ENCODE measurements at regions not wholly inside any gene's neighbourhood (a gene's known extent, or its start where the extent isn't known, plus 50 kb on each side); places are given as distances from the start of the nearest gene placed in this dataset.

GRCh38 chr5:175344331-175345195 lies 99.4 kb downstream of the DRD1 start:
- no peak for DNase-seq (ENCODE audit: low spot score)
- H3K27me3 ChIP-seq = no peaks in the 10 kb centered on the region
- no peak overlapping the region for H3K4me3 ChIP-seq
- peaks cover 0 to 3% of the 10 kb centered on the region in 2 donors for H3K9me3 ChIP-seq
- TF ChIP-seq, protein P1, sequence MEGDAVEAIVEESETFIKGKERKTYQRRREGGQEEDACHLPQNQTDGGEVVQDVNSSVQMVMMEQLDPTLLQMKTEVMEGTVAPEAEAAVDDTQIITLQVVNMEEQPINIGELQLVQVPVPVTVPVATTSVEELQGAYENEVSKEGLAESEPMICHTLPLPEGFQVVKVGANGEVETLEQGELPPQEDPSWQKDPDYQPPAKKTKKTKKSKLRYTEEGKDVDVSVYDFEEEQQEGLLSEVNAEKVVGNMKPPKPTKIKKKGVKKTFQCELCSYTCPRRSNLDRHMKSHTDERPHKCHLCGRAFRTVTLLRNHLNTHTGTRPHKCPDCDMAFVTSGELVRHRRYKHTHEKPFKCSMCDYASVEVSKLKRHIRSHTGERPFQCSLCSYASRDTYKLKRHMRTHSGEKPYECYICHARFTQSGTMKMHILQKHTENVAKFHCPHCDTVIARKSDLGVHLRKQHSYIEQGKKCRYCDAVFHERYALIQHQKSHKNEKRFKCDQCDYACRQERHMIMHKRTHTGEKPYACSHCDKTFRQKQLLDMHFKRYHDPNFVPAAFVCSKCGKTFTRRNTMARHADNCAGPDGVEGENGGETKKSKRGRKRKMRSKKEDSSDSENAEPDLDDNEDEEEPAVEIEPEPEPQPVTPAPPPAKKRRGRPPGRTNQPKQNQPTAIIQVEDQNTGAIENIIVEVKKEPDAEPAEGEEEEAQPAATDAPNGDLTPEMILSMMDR (IDR thresholded peaks at IDR 0.05) = no peak
- no peaks in the 10 kb centered on the region for H3K36me3 ChIP-seq
- no peak overlapping the region for H3K27ac ChIP-seq
- H3K4me1 ChIP-seq = no peaks in the 10 kb centered on the region

GRCh38 chr5:175343308-175343707 lies 100.7 kb downstream of the DRD1 start:
- Histone ChIP-seq H3K4me1 (no peaks in the 10 kb centered on the region), H3K9me3 (peaks cover 0 to 3% of the 10 kb centered on the region in 2 donors)
- no peak for DNase-seq (ENCODE audit: low spot score)

GRCh38 chr5:175340180-175340579 lies 103.8 kb downstream of the DRD1 start:
- no peaks in the 10 kb centered on the region for H3K27me3 ChIP-seq

More at GRCh38 chr5:175343308-175343707, 100.7 kb downstream of the DRD1 start:
- Histone ChIP-seq H3K4me3 (no peak overlapping the region), H3K27me3 (no peaks in the 10 kb centered on the region), H3K27ac (no peak overlapping the region), H3K36me3 (no peaks in the 10 kb centered on the region)
- TF ChIP-seq, protein P1 (IDR thresholded peaks at IDR 0.05) = no peak

GRCh38 chr5:175337680-175338079 lies 106.3 kb downstream of the DRD1 start:
- Histone ChIP-seq H3K4me1 (no peaks in the 10 kb centered on the region), H3K9me3 (no peaks in the 10 kb centered on the region), H3K4me3 (no peak overlapping the region), H3K27me3 (no peaks in the 10 kb centered on the region), H3K36me3 (no peaks in the 10 kb centered on the region), H3K27ac (no peak overlapping the region)
- DNase-seq (ENCODE audit: low spot score) = no peak
- TF ChIP-seq, protein P1 (IDR thresholded peaks at IDR 0.05) = no peak

More at GRCh38 chr5:175340180-175340579, 103.8 kb downstream of the DRD1 start:
- H3K4me1 ChIP-seq = no peaks in the 10 kb centered on the region
- no peak overlapping the region for H3K27ac ChIP-seq
- peaks cover 0 to 3% of the 10 kb centered on the region in 2 donors for H3K9me3 ChIP-seq
- DNase-seq (ENCODE audit: low spot score) = no peak
- H3K36me3 ChIP-seq = no peaks in the 10 kb centered on the region
- TF ChIP-seq, protein P1 (IDR thresholded peaks at IDR 0.05) = no peak
- no peak overlapping the region for H3K4me3 ChIP-seq

GRCh38 chr5:175336781-175337180 lies 107.2 kb downstream of the DRD1 start:
- Histone ChIP-seq H3K27me3 (no peaks in the 10 kb centered on the region), H3K27ac (no peak overlapping the region), H3K36me3 (no peaks in the 10 kb centered on the region), H3K4me1 (no peaks in the 10 kb centered on the region), H3K4me3 (no peak overlapping the region), H3K9me3 (no peaks in the 10 kb centered on the region)
- no peak for DNase-seq (ENCODE audit: low spot score)
- TF ChIP-seq, protein P1 (IDR thresholded peaks at IDR 0.05) = no peak
